ENCODE measurements at regions not wholly inside any gene's neighbourhood (a gene's known extent, or its start where the extent isn't known, plus 50 kb on each side); places are given as distances from the start of the nearest gene placed in this dataset.
"Not testable (repeated sequence)": the region's sequence is repeated elsewhere in the genome, so short reads cannot be mapped to it uniquely, and the experiment has no call there.

GRCh38 chr4:151874328-151874727, 113.5 kb upstream of the GATB start:
- no peak for DNase-seq

- no peak for DNase-seq
Observed at GRCh38 chr4:151866592-151866918, 105.7 kb upstream of the GATB start.

- DNase-seq, result no peak
Observed at GRCh38 chr4:151865744-151866591, 105.2 kb upstream of the GATB start.

GRCh38 chr4:151865312-151865711, 104.5 kb upstream of the GATB start:
- peak in 1 of 2 experiments; percentile 7 for DNase-seq

DNA sequence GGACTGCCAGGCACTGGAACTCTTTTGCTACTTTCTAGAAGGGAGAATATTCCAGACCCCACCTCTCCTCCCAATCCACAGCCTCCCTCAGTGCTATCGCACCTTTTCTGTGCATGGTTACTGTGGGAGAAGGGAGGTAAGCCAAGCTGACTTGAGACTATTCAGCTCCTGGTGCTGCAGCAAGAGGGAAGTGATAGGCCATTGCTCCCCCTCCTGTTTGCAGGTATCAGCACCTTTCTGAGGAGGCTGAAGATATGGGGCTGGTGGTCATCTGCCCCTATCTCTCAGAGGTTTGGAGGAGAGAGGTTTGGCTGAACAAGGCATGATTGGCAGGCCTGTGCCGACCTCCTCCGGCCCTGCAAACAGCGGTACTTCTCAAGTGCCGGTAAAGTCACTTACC, 103.3 kb upstream of the GATB start:
- DNase-seq, result no peak

DNA sequence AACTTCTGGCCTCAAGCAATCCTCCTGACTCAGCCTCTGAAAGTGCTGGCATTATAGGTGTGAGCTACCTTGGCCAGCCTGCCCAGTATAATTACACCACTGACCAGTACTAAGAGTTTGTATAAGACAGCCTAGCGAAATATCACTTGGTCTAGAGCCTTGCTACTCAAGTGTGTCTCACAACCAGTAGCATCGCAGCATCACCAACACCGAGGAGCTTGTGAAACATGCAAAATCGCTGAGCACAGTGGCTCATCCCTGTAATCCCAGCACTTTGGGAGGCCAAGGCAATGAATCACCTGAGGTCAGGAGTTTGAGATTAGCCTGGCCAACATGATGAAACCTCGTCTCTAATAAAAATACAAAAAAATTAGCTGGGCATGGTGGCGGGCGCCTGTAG, 102.0 kb upstream of the GATB start:
- DNase-seq, result no peak

DNA sequence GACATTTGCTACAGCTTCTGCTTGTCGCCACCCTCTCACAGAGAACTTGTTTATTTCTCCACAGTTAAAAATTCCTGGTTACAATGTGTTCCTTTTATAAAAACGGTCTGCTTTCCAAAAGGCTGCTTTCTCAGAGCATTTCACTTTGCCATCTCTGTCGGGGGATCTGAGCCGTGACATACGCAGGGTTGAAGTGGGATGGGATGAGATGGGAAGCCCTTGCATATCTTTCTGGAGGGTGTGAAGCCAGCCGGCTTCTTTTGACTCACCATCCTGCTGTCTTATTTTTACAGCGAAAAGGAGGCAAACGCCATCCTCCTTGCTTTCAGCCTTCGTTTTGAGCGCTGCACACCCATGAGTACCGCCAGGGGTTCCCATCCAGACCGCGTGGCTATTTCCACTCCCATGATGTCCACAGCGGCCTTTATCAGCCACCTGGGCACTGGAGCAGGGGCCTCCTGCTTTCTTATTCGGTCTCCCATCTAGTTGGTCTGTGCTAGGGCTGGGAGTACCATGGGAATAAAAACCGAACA, 99.8 kb upstream of the GATB start:
- no peak for DNase-seq

DNA sequence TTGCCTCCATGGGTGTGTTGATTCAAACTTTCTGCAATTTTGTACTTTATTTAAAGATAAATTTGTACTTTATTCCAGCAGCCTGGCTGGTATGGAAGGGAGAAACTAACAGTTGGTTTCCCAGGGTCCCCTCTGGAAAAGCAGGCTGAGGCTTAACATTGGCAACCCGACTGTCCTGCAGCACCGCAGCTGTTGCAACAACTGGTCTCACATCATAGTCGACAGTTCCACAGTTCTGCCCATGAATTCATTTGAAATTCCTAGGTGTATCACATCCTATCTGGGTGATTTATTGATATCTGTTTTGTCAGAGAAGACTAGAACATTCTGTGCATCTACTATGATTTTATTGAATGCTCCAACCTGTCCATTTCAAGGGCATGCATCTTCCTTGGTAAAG, 98.8 kb upstream of the GATB start:
- DNase-seq, result no peak

GRCh38 chr4:151858356-151858755, 97.5 kb upstream of the GATB start:
- DNase-seq, result no peak

DNA sequence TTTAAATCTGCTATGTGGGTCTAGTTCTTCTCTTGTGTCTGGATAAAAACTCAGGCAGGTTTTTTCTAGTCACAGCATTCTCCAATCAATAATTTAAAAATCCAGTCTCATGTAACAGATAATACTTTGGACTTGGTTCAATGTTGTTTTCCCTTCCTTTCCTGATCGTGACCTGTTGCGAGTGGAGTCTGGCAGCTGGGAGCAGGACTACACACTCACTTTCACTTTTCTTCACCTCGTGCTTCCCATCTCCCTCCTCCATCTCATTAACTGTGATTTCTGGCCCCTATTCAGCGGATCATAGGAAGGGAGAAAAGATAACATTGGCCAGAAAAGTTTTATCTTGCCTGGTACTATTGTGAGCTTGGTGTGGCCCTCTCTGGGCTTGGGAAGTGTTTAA, 96.6 kb upstream of the GATB start:
- no peak for DNase-seq

- DNase-seq, result no peak
Observed at GRCh38 chr4:151855747-151856146, 94.9 kb upstream of the GATB start.

- no peak for DNase-seq
Observed at GRCh38 chr4:151854731-151855130, 93.9 kb upstream of the GATB start.

DNA sequence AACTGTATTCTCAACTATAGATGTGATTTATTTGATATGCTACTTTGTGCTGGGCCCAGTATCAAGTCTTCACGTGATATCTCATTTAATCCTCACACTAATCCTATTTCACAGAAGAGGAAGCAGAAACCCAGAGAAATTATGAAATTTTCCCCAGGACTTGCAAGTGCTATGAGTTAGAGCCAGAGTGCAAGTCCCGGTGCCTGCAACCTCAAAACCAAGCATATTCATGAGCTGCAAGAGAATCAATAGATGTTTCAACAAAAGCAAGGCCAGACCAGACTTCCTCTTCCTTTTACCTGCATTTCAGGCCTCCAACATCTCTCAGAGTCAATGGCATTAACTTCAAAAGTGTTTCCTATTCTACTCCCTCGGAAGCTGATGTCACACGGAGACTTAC, 92.2 kb upstream of the GATB start:
- DNase-seq, result no peak

- DNase-seq, result no peak
Observed at GRCh38 chr4:151852202-151852601, 91.4 kb upstream of the GATB start.

GRCh38 chr4:151851354-151851753, 90.5 kb upstream of the GATB start:
- DNase-seq, result no peak

GRCh38 chr4:151850791-151851213, 90.0 kb upstream of the GATB start:
- no peak for DNase-seq

DNA sequence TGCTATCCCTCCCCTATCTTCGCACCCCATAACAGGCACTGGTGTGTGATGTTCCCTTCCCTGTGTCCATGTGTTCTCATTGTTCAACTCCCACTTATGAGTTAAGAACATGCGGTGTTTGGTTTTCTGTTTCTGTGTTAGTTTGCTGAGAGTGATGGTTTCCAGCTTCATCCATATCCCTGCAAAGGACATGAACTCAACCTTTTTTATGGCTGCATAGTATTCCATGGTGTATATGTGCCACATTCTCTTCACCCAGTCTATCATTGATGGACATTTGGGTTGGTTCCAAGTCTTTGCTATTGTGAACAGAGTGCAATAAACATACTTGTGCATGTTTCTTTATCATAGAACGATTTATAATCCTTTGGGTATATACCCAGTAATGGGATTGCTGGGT, 84.7 kb upstream of the GATB start:
- DNase-seq, result not testable (repeated sequence)

DNA sequence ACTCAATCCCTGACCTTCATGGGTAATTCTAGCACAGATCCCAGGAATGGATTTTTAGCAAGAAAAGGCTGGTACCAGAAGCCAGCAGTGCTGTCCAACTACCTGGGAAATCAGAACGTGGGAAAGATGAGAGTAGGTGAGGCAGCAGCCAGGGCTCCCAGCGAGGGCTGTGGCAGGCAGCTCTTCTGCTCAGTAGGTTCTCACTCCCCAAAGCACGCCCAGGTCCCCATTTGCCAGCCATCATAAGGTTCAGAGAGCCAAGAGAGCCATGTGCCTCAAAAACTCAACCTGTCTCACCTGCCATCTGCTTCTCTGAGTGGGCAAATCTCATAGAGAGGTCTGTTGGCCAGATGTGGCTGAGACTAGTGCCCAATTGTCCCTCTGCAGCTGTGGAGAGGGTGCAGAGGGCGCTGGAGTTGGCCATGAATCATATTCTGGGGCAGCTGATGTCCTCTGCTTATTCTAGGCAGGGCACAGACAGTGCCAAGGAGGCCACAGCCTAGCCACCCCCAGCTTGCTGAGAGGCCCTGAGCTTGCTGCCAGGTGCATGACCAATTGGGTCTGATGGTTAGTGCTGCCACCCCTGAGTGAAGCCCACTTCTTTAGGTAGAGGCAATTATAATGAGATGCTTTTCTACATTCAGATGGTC, 81.7 kb upstream of the GATB start:
- DNase-seq, result no peak

DNA sequence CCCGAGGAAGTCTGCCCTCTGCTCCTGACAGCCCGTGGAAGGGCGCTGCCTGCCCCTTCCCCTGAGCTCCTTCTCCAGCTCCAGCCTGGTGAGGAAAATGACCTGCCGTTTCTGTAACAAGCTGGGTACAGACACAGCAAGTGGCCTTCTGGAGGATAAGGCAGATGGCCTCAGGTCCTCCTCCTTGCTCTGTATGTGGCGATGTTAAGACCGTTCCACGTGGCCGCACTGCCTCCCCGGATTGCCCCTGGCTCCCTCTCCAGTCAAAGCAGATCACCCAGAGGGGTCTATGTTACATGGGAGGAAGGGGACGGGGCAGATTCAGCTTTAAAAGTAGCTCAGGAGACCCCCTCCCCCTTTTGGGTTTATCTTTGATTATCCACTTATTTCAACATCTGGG, 80.3 kb upstream of the GATB start:
- DNase-seq, result no peak

- DNase-seq, result no peak
Observed at GRCh38 chr4:151835467-151835866, 74.7 kb upstream of the GATB start.

GRCh38 chr4:151833174-151833573, 72.4 kb upstream of the GATB start:
- no peak for DNase-seq

DNA sequence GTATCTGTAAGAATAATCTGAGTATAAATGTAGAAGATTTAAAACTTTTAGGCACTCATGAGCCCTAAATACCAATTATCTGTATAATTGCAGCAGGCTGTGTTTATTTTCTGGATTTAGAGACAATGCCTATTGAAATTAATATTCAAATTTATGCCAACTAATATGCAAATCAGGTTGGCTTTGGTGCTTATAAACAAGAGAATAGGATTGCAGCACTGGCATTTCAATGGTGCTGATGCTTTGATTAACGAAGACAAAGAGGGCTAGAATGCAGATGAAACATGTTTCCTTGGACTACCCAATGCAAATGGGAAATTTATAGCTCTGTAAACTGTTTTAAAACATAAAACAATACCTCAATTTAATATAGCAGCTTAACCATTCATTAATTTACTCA, 70.7 kb upstream of the GATB start:
- DNase-seq, result no peak

DNA sequence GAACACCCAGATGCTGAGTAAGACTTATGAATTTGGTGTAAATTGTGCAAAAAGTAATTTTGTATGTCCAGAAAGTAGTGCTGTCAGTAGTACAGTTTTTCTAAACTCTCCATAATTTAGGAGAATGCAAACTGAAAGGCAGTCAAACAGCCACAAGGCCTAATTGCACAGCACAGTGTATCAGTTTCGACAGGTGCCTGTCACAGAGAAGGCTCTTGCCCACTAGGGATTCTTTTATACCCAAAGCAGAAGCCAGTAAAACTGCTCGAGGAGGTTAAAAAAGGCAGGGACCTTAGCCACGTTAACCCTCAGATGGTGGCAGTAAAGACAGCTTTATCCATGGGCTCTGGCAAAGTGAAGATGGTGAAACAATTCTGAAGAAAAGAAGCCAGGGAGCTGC, 69.4 kb upstream of the GATB start:
- no peak for DNase-seq

DNA sequence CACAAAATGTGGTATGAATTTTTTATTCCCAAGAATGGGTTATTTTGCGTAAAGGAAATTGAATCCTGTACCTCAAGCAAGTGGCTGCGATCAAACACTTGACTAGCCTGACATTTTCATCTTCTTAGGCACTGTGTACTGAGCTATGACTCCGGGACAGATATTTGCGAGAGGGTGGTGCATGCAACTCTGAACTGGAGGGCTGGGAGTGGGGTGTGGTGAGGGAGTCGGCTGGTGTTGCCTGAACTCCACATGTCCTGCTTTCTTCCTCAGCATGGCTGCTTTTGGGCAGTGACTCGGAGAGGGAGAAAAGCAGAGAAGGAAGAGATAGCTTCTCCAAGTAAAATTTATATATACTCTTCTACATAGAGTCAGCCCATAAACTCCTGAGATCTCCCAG, 68.5 kb upstream of the GATB start:
- DNase-seq, result no peak

GRCh38 chr4:151824656-151825055, 63.8 kb upstream of the GATB start:
- no peak for DNase-seq

Data from NCI-H2081 (cell line).